ENCODE measurements at regions not wholly inside any gene's neighbourhood (a gene's known extent, or its start where the extent isn't known, plus 50 kb on each side); places are given as distances from the start of the nearest gene placed in this dataset.

DNA sequence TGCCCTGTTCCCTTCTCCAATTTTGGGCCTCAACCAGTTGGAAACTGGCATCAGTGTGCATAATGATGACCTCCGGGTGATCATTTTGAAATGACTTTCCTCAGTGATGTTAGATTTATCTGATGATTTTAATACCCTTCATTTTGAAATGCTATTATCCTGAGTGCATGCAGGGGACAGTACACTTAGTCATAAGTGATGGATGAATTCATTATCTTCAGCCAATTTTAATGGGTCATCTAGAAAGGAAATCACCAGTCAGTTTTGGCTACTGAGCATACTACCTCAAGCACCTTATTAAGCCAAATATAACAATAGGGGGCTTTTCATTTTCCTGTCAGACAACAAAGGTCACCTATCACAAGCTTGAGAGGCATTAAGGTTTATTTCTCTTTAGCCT lies 118.5 kb upstream of the MIR17HG start:
- Histone ChIP-seq H3K4ac (ENCODE audit: low read depth, low read length) (no peak overlapping the region), H3K36me3 (ENCODE audit: control insufficient read depth in 1 of 2, insufficient read depth in 2 of 2, low read length in 2 of 2) (no peaks in the 10 kb centered on the region), H3K18ac (ENCODE audit: low read length) (no peak overlapping the region), H4K91ac (ENCODE audit: low read depth, low read length) (peak overlapping the region; percentile 73), H3K79me2 (ENCODE audit: control insufficient read depth, insufficient read depth, low read length, poor library complexity) (no peaks in the 10 kb centered on the region), H3K4me1 (ENCODE audit: control insufficient read depth in 1 of 2, insufficient read depth in 2 of 2, low read length in 2 of 2) (peaks cover 0 to 3% of the 10 kb centered on the region in 2 experiments), H2AK5ac (ENCODE audit: low read length) (no peak overlapping the region), H3K9ac (ENCODE audit: low read length) (no peak overlapping the region), H3K9me3 (ENCODE audit: insufficient read depth, low read depth, low read length) (no peaks in the 10 kb centered on the region), H2AFZ (ENCODE audit: insufficient read depth, low read length, poor library complexity) (no peak overlapping the region), H3K27me3 (ENCODE audit: insufficient read depth, low read length) (no peaks in the 10 kb centered on the region), H3K14ac (ENCODE audit: low read length) (no peak overlapping the region), H2BK12ac (ENCODE audit: low read length) (no peak overlapping the region), H3K27ac (ENCODE audit: low read depth, low read length) (no peak overlapping the region), H3K79me1 (ENCODE audit: low read length) (peaks cover 12% of the 10 kb centered on the region), H4K8ac (ENCODE audit: low read depth, low read length) (no peak overlapping the region), H4K12ac (ENCODE audit: low read depth, low read length) (no peak overlapping the region), H2BK120ac (ENCODE audit: insufficient read depth, low read length, poor library complexity) (no peak overlapping the region), H3K23ac (ENCODE audit: low read length) (no peak overlapping the region), H3K4me3 (ENCODE audit: low read depth, low read length) (no peak overlapping the region), H3K4me2 (ENCODE audit: low read length) (no peak overlapping the region), H2BK5ac (ENCODE audit: low read depth, low read length, poor library complexity) (no peak overlapping the region)
- WGBS (ENCODE audit: extremely low coverage, insufficient coverage, insufficient read length) = no CpG with 5 or more reads among the region's 1 CpG
- DNase-seq = no peak

DNA sequence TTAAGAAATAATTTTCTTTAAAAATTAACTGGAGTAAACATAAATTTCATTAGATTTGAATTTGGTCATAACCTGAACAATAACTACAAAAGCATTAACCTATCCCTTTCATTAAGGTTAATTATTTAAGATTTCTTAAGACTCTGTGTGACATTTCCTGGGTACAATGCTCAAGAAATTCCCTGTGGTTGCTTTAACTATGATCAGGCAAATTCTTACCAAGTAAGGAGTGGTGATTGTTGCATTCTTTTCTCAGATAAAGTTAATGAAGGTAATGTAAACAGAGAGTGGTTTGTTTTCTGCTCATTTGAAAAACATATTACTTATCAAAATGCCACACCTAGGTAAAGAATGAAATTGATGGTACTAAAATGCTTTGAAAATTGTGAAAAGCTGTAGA lies 114.8 kb upstream of the MIR17HG start:
- Histone ChIP-seq H3K4me1 (ENCODE audit: control insufficient read depth in 1 of 2, insufficient read depth in 2 of 2, low read length in 2 of 2) (peaks cover 0 to 2% of the 10 kb centered on the region in 2 experiments), H2AK5ac (ENCODE audit: low read length) (no peak overlapping the region), H3K79me1 (ENCODE audit: low read length) (no peaks in the 10 kb centered on the region), H2AFZ (ENCODE audit: insufficient read depth, low read length, poor library complexity) (no peak overlapping the region), H3K9me3 (ENCODE audit: insufficient read depth, low read depth, low read length) (no peaks in the 10 kb centered on the region), H3K27ac (ENCODE audit: low read depth, low read length) (no peak overlapping the region), H3K36me3 (ENCODE audit: control insufficient read depth in 1 of 2, insufficient read depth in 2 of 2, low read length in 2 of 2) (no peaks in the 10 kb centered on the region), H3K4ac (ENCODE audit: low read depth, low read length) (no peak overlapping the region), H3K18ac (ENCODE audit: low read length) (no peak overlapping the region), H3K4me3 (ENCODE audit: low read depth, low read length) (no peak overlapping the region), H3K79me2 (ENCODE audit: control insufficient read depth, insufficient read depth, low read length, poor library complexity) (no peaks in the 10 kb centered on the region), H3K4me2 (ENCODE audit: low read length) (no peak overlapping the region), H4K12ac (ENCODE audit: low read depth, low read length) (no peak overlapping the region), H2BK5ac (ENCODE audit: low read depth, low read length, poor library complexity) (no peak overlapping the region), H3K14ac (ENCODE audit: low read length) (no peak overlapping the region), H4K91ac (ENCODE audit: low read depth, low read length) (no peak overlapping the region), H4K8ac (ENCODE audit: low read depth, low read length) (no peak overlapping the region), H2BK12ac (ENCODE audit: low read length) (no peak overlapping the region), H3K9ac (ENCODE audit: low read length) (no peak overlapping the region), H2BK120ac (ENCODE audit: insufficient read depth, low read length, poor library complexity) (no peak overlapping the region), H3K23ac (ENCODE audit: low read length) (no peak overlapping the region), H3K27me3 (ENCODE audit: insufficient read depth, low read length) (no peaks in the 10 kb centered on the region)
- DNase-seq = peak in 1 of 2 donors; percentile 46

DNA sequence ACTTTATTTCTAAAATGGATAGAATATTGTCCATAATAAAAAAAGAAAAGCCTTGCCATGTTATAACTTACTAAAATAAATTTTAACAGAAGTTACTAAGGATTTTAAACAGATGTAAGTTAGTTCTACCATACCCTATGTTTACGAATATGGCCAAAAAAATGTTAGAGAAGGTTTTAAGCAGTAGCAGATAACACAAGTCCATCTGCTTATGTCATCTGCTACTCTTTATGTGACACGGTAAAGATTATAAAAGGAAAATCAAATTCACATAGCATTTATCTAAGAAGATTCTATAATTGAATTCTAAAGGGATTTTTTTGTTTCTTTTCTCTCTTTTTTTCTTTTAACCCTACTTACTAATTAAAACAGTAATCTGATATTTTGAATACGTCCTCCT lies 114.2 kb upstream of the MIR17HG start:
- Histone ChIP-seq H3K27ac (ENCODE audit: low read depth, low read length) (no peak overlapping the region), H3K9me3 (ENCODE audit: insufficient read depth, low read depth, low read length) (no peaks in the 10 kb centered on the region), H2BK12ac (ENCODE audit: low read length) (no peak overlapping the region), H3K23ac (ENCODE audit: low read length) (no peak overlapping the region), H2AFZ (ENCODE audit: insufficient read depth, low read length, poor library complexity) (no peak overlapping the region), H3K36me3 (ENCODE audit: control insufficient read depth in 1 of 2, insufficient read depth in 2 of 2, low read length in 2 of 2) (no peaks in the 10 kb centered on the region), H4K91ac (ENCODE audit: low read depth, low read length) (no peak overlapping the region), H3K79me1 (ENCODE audit: low read length) (no peaks in the 10 kb centered on the region), H4K8ac (ENCODE audit: low read depth, low read length) (no peak overlapping the region), H3K4ac (ENCODE audit: low read depth, low read length) (no peak overlapping the region), H3K14ac (ENCODE audit: low read length) (no peak overlapping the region), H2BK5ac (ENCODE audit: low read depth, low read length, poor library complexity) (no peak overlapping the region), H2BK120ac (ENCODE audit: insufficient read depth, low read length, poor library complexity) (no peak overlapping the region), H3K4me2 (ENCODE audit: low read length) (no peak overlapping the region), H2AK5ac (ENCODE audit: low read length) (no peak overlapping the region), H3K18ac (ENCODE audit: low read length) (no peak overlapping the region), H3K9ac (ENCODE audit: low read length) (no peak overlapping the region), H3K79me2 (ENCODE audit: control insufficient read depth, insufficient read depth, low read length, poor library complexity) (no peaks in the 10 kb centered on the region), H3K27me3 (ENCODE audit: insufficient read depth, low read length) (no peaks in the 10 kb centered on the region), H4K12ac (ENCODE audit: low read depth, low read length) (no peak overlapping the region), H3K4me1 (ENCODE audit: control insufficient read depth in 1 of 2, insufficient read depth in 2 of 2, low read length in 2 of 2) (peaks cover 0 to 2% of the 10 kb centered on the region in 2 experiments), H3K4me3 (ENCODE audit: low read depth, low read length) (no peak overlapping the region)
- no peak for DNase-seq
- no CpG with 5 or more reads among the region's 3 CpGs for WGBS (ENCODE audit: extremely low coverage, insufficient coverage, insufficient read length)

DNA sequence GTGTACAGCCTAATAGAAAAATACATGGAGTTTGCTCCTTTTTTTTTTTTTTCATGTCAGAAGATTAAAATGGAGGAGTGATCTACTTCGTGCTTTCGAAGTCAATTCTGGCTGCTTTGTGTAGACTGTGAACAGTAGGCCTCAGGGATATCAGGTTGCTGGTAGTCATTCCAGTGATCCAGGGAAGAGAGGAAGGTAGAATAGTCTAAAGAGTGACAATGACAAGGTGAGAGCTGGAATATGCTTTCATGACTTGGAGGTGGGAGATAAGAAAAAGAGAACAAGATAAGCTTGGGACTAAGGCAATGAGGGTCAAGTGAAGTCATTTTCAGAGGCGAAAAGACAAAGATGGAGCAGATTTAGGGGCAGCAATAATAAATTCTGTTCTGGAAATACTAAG lies 111.3 kb upstream of the MIR17HG start:
- Histone ChIP-seq H2AFZ (ENCODE audit: insufficient read depth, low read length, poor library complexity) (no peak overlapping the region), H3K4me2 (ENCODE audit: low read length) (no peak overlapping the region), H3K4me3 (ENCODE audit: low read depth, low read length) (no peak overlapping the region), H3K79me1 (ENCODE audit: low read length) (peaks cover 1% of the 10 kb centered on the region), H2BK12ac (ENCODE audit: low read length) (no peak overlapping the region), H3K27ac (ENCODE audit: low read depth, low read length) (no peak overlapping the region), H3K18ac (ENCODE audit: low read length) (no peak overlapping the region), H2BK120ac (ENCODE audit: insufficient read depth, low read length, poor library complexity) (no peak overlapping the region), H4K8ac (ENCODE audit: low read depth, low read length) (no peak overlapping the region), H3K9me3 (ENCODE audit: insufficient read depth, low read depth, low read length) (no peaks in the 10 kb centered on the region), H2BK5ac (ENCODE audit: low read depth, low read length, poor library complexity) (no peak overlapping the region), H3K23ac (ENCODE audit: low read length) (no peak overlapping the region), H3K4ac (ENCODE audit: low read depth, low read length) (no peak overlapping the region), H3K9ac (ENCODE audit: low read length) (no peak overlapping the region), H3K79me2 (ENCODE audit: control insufficient read depth, insufficient read depth, low read length, poor library complexity) (no peaks in the 10 kb centered on the region), H3K14ac (ENCODE audit: low read length) (no peak overlapping the region), H4K91ac (ENCODE audit: low read depth, low read length) (no peak overlapping the region), H4K12ac (ENCODE audit: low read depth, low read length) (no peak overlapping the region), H3K36me3 (ENCODE audit: control insufficient read depth in 1 of 2, insufficient read depth in 2 of 2, low read length in 2 of 2) (no peaks in the 10 kb centered on the region), H3K27me3 (ENCODE audit: insufficient read depth, low read length) (no peaks in the 10 kb centered on the region), H2AK5ac (ENCODE audit: low read length) (no peak overlapping the region), H3K4me1 (ENCODE audit: control insufficient read depth in 1 of 2, insufficient read depth in 2 of 2, low read length in 2 of 2) (peaks cover 0 to 2% of the 10 kb centered on the region in 2 experiments)
- no peak for DNase-seq
- WGBS (ENCODE audit: extremely low coverage, insufficient coverage, insufficient read length) = no CpG with 5 or more reads among the region's 3 CpGs

Measured in trophoblast cell (in vitro differentiated cells and primary cell).